ENCODE measurements at regions not wholly inside any gene's neighbourhood (a gene's known extent, or its start where the extent isn't known, plus 50 kb on each side); places are given as distances from the start of the nearest gene placed in this dataset.

DNA sequence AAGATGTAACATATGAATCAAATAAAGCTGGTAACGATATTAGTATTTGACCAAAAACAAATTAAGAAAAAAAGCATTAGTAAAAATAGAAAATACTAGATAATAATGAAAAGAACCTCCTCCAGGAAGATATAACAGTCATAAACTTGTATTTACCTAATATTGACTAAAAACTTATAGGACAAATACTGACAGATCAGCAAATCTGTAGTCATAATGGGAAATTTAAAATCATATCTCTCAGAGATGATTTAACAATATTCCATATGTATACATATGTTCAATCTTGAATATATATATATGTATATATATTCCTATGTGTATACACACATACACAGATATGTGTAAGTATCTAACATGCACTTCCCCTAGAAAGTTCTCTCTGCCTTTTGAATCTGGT is 52.0 kb upstream of the FGGY start:
- no peak for DNase-seq (ENCODE audit: low spot score)

Data from Ammon's horn (tissue), 1 donor.